Caco-2 (cell line): ENCODE measurements at regions not wholly inside any gene's neighbourhood (a gene's known extent, or its start where the extent isn't known, plus 50 kb on each side); places are given as distances from the start of the nearest gene placed in this dataset.

Experiments used
- BruUV-seq: library from RNA; stranded (reverse); fragments of 400-500 nt; replicated peaks from 2 replicates; lab custom pipeline; 2021; lab: Mats Ljungman, UMichigan
- CTCF ChIA-PET: fragments of 300-600 bp; sonication (Branson Sonifier 250); formaldehyde crosslinking; loops from one replicate; lab custom pipeline; 2022; ENCODE audit warnings: antibody characterized with exemption; lab: Charles Lee
- POLR2A ChIA-PET: fragments of 300-600 bp; sonication (Branson Sonifier 250); formaldehyde crosslinking; loops from one replicate; lab custom pipeline; 2022; ENCODE audit warnings: antibody characterized with exemption; lab: Charles Lee
- DNase-seq, 2 experiments: peaks; one replicate each; pipeline versions ENCODE4 v3.0.0 to v3.0.0-alpha.2; 2020 to 2022
- H3K27me3 ChIP-seq: replicated peaks from 2 replicates; pipeline ENCODE4 v1.6.0; 2011; ENCODE audit warnings: low read length; ENCODE audit not compliant: control insufficient read depth, insufficient read depth
- H3K36me3 ChIP-seq: 2 replicates; pipeline ENCODE4 v1.5.1; 2011; ENCODE audit warnings: low read length; ENCODE audit not compliant: control insufficient read depth, insufficient read depth
- H3K4me1 ChIP-seq: fragments of 250-450 bp; sonication (Bioruptor Pico); 2 replicates; pipeline ENCODE4 v1.5.1; 2020; ENCODE audit warnings: mild to moderate bottlenecking
- H3K4me3 ChIP-seq: 2 replicates; pipeline ENCODE4 v1.5.1; 2011; ENCODE audit warnings: low read depth, mild to moderate bottlenecking, control low read depth, low read length
- H3K9me3 ChIP-seq: fragments of 250-450 bp; sonication (Bioruptor Pico); 2 replicates; pipeline ENCODE4 v1.5.1; 2020; ENCODE audit warnings: mild to moderate bottlenecking, moderate library complexity
- H3K27ac Mint-ChIP-seq: one replicate; pipeline ENCODE4 v1.8.0; 2022; ENCODE audit warnings: mixed read lengths; ENCODE audit not compliant: unreplicated experiment
- H3K27me3 Mint-ChIP-seq: one replicate; pipeline ENCODE4 v1.8.0; 2022; ENCODE audit warnings: mixed read lengths; ENCODE audit not compliant: insufficient read depth, unreplicated experiment
- H3K36me3 Mint-ChIP-seq: one replicate; pipeline ENCODE4 v1.8.0; 2022; ENCODE audit warnings: mild to moderate bottlenecking, mixed read lengths; ENCODE audit not compliant: insufficient read depth, unreplicated experiment
- H3K4me1 Mint-ChIP-seq: one replicate; pipeline ENCODE4 v1.8.0; 2022; ENCODE audit warnings: low read depth, mixed read lengths; ENCODE audit not compliant: unreplicated experiment
- H3K4me3 Mint-ChIP-seq: one replicate; pipeline ENCODE4 v1.8.0; 2022; ENCODE audit warnings: mild to moderate bottlenecking, moderate library complexity, mixed read lengths; ENCODE audit not compliant: unreplicated experiment
- H3K9me3 Mint-ChIP-seq: one replicate; pipeline ENCODE4 v1.8.0; 2022; ENCODE audit warnings: mixed read lengths; ENCODE audit not compliant: unreplicated experiment
- intact Hi-C: fragments of 100-400 bp; cut with micrococcal nuclease; formaldehyde crosslinking; loops from one replicate; pipeline ENCODE4 v1.10.0; 2022; ENCODE audit not compliant: unreplicated experiment
- TF ChIP-seq, protein P1 (sequence below), 2 experiments: fragments of 200-600 bp in 1 of 2; IDR thresholded peaks; 1 replicate in 1 of 2; 2 replicates in 1 of 2; pipeline versions ENCODE4 v1.5.1 to v1.8.0; 2011 to 2022; ENCODE audit warnings: antibody characterized with exemption in 1 of 2, control low read depth in 1 of 2, inconsistent platforms in 1 of 2, low read depth in 1 of 2, low read length in 1 of 2, mild to moderate bottlenecking in 1 of 2, moderate library complexity in 1 of 2; ENCODE audit not compliant: insufficient read depth in 1 of 2, severe bottlenecking in 1 of 2, unreplicated experiment in 1 of 2

DNA sequence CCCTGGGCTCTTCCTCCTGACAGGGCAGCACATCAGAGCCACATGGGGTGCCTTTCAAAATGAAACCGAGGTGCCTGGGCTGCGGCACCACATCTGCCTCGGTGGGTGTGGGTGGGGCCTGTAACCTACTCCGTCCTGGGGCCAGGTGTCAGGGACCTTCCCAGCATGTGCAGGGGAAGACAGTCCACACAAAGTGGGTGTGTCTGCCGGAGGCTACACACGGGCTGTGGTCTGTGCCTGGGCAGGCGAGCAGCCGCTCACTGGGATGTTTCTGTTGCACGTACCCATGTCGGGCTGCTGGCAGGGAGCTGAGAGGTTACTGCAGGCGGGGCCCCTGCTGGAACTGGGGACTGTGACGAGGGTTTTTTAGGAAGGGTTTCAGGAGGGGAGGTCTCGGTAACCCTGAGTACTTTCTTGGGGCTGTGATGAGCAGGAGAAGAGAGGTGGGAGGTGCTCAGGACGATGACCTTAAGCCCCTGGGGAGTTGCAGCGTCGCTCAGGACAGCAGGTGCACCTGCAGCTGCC, 351.2 kb downstream of the SEC14L1 start:
- H3K4me3 ChIP-seq, result no peak overlapping the region
- no peaks in the 10 kb centered on the region for H3K9me3 ChIP-seq
- TF ChIP-seq, protein P1, sequence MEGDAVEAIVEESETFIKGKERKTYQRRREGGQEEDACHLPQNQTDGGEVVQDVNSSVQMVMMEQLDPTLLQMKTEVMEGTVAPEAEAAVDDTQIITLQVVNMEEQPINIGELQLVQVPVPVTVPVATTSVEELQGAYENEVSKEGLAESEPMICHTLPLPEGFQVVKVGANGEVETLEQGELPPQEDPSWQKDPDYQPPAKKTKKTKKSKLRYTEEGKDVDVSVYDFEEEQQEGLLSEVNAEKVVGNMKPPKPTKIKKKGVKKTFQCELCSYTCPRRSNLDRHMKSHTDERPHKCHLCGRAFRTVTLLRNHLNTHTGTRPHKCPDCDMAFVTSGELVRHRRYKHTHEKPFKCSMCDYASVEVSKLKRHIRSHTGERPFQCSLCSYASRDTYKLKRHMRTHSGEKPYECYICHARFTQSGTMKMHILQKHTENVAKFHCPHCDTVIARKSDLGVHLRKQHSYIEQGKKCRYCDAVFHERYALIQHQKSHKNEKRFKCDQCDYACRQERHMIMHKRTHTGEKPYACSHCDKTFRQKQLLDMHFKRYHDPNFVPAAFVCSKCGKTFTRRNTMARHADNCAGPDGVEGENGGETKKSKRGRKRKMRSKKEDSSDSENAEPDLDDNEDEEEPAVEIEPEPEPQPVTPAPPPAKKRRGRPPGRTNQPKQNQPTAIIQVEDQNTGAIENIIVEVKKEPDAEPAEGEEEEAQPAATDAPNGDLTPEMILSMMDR (IDR thresholded peaks at IDR 0.05; ENCODE audit: insufficient read depth in 1 of 2, low read depth in 1 of 2, low read length in 1 of 2, severe bottlenecking in 1 of 2, unreplicated experiment in 1 of 2), result no peak
- intact Hi-C loops, result loop anchor here (10.0 kb wide), 1 partner anchor 237 kb away; no protein-coding TSS in a partner anchor
- Mint-ChIP-seq H3K27me3 (no peaks in the 10 kb centered on the region), H3K36me3 (peaks cover 79% of the 10 kb centered on the region), H3K9me3 (no peaks in the 10 kb centered on the region), H3K4me3 (no peak overlapping the region), H3K27ac (no peak overlapping the region), H3K4me1 (peaks cover 7% of the 10 kb centered on the region)
- no peaks in the 10 kb centered on the region for H3K4me1 ChIP-seq
- H3K36me3 ChIP-seq, result peaks cover 2% of the 10 kb centered on the region
- no peaks in the 10 kb centered on the region for H3K27me3 ChIP-seq
- no peak for DNase-seq
- ChIA-PET POLR2A (no interaction called here), CTCF (interaction anchor here (4.5 kb wide), 1 partner anchor 62 kb away, joined by 36 read pairs; no protein-coding TSS in a partner anchor)
- no TSS peak for BruUV-seq

DNA sequence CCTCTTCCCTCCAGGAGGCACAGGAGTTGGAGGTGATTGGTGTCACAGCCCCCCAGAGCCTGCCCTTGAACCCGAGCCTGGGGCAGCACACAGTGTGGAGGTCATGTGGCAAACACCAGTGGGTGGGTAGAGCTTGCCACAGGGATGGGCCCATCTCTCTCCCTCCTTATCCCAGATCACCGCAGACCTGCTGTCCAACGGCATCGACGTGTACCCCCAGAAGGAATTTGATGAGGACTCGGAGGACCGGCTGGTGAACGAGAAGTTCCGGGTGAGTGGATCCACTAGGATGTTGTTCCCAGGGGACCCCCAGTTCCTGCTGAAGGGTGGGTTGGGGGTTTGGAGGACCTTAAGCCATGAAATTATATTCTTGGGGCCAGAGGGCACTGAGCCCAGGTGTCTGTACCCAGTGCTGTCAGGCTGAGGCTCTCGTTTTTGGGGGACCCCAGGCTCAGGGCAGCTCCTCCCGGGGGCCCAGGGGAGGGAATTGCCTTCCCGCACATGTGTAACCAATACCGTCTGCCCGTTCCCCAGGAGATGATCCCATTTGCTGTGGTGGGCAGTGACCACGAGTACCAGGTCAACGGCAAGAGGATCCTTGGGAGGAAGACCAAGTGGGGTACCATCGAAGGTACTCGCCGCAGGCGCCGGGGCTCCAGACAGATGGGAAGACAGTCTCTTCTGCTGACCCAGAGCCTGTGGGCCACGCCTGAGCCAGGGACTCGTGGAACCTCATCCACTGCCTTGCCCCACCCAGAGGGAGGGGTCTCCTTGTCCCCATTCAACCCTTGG, 351.9 kb downstream of the SEC14L1 start:
- CTCF ChIA-PET, result interaction anchor here (4.5 kb wide), 1 partner anchor 62 kb away, joined by 36 read pairs; no protein-coding TSS in a partner anchor
- no TSS peak for BruUV-seq
- POLR2A ChIA-PET, result no interaction called here
- DNase-seq, result no peak
- Mint-ChIP-seq H3K27me3 (no peaks in the 10 kb centered on the region), H3K4me3 (no peak overlapping the region), H3K4me1 (peaks cover 7% of the 10 kb centered on the region), H3K36me3 (peaks cover 86% of the 10 kb centered on the region), H3K9me3 (no peaks in the 10 kb centered on the region), H3K27ac (no peak overlapping the region)
- intact Hi-C loops, result loop anchor here (10.0 kb wide), 1 partner anchor 238 kb away; no protein-coding TSS in a partner anchor
- TF ChIP-seq, protein P1 (IDR thresholded peaks at IDR 0.05; ENCODE audit: insufficient read depth in 1 of 2, low read depth in 1 of 2, low read length in 1 of 2, severe bottlenecking in 1 of 2, unreplicated experiment in 1 of 2), result no peak
- no peaks in the 10 kb centered on the region for H3K27me3 ChIP-seq
- no peak overlapping the region for H3K4me3 ChIP-seq
- H3K9me3 ChIP-seq, result no peaks in the 10 kb centered on the region
- no peaks in the 10 kb centered on the region for H3K4me1 ChIP-seq
- peaks cover 3% of the 10 kb centered on the region for H3K36me3 ChIP-seq

DNA sequence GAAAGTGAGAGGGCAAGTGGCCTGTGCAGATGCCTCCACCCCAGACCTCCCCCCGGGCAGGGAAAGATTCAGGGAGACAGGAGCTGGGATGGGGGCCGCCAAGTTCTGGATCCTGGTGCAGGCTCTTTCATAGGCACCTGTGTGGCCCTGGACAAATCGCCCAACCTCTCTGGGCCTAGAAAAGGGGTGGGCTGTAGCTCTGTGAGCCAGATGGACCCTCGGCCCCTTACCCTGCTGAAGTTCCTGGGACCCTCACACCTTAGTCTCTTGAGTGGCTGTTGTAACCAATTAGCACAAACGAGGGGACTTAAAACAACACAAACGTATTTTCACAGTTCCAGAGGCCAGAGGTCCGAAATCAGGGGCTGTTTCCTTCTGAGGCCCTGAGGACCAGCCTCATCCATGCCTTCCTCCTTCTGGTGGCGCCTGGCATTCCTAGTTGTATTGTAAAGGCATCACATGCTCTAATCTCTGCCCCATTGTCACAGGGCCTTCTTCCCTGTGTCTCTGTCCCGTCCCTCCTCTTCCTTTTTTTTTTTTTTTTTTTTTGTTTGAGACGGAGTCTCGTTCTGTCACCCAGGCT, 352.6 kb downstream of the SEC14L1 start:
- Histone ChIP-seq H3K9me3 (no peaks in the 10 kb centered on the region), H3K27me3 (no peaks in the 10 kb centered on the region), H3K4me1 (no peaks in the 10 kb centered on the region), H3K36me3 (peaks cover 3% of the 10 kb centered on the region), H3K4me3 (no peak overlapping the region)
- TF ChIP-seq, protein P1 (IDR thresholded peaks at IDR 0.05; ENCODE audit: insufficient read depth in 1 of 2, low read depth in 1 of 2, low read length in 1 of 2, severe bottlenecking in 1 of 2, unreplicated experiment in 1 of 2), result no peak
- intact Hi-C loops, result loop anchor here (10.0 kb wide), 1 partner anchor 239 kb away; no protein-coding TSS in a partner anchor
- Mint-ChIP-seq H3K27ac (no peak overlapping the region), H3K4me1 (peaks cover 7% of the 10 kb centered on the region), H3K4me3 (no peak overlapping the region), H3K36me3 (peaks cover 86% of the 10 kb centered on the region), H3K27me3 (no peaks in the 10 kb centered on the region), H3K9me3 (no peaks in the 10 kb centered on the region)
- BruUV-seq, result no TSS peak
- ChIA-PET CTCF (interaction anchor here (2.6 to 4.5 kb wide), 2 partner anchors 41 to 63 kb away, joined by 13 to 36 read pairs; no protein-coding TSS in a partner anchor), POLR2A (no interaction called here)
- DNase-seq, result peak in 1 of 2 experiments; percentile 42
